COLO829 (cell line): ENCODE measurements at regions not wholly inside any gene's neighbourhood (a gene's known extent, or its start where the extent isn't known, plus 50 kb on each side); places are given as distances from the start of the nearest gene placed in this dataset.
A peak's percentile ranks its signal among the peaks of the same experiment; 100 is the strongest.

Source experiments
- DNase-seq: peaks from one replicate; pipeline ENCODE4 v3.0.0; 2012; ENCODE audit warnings: low spot score

DNA sequence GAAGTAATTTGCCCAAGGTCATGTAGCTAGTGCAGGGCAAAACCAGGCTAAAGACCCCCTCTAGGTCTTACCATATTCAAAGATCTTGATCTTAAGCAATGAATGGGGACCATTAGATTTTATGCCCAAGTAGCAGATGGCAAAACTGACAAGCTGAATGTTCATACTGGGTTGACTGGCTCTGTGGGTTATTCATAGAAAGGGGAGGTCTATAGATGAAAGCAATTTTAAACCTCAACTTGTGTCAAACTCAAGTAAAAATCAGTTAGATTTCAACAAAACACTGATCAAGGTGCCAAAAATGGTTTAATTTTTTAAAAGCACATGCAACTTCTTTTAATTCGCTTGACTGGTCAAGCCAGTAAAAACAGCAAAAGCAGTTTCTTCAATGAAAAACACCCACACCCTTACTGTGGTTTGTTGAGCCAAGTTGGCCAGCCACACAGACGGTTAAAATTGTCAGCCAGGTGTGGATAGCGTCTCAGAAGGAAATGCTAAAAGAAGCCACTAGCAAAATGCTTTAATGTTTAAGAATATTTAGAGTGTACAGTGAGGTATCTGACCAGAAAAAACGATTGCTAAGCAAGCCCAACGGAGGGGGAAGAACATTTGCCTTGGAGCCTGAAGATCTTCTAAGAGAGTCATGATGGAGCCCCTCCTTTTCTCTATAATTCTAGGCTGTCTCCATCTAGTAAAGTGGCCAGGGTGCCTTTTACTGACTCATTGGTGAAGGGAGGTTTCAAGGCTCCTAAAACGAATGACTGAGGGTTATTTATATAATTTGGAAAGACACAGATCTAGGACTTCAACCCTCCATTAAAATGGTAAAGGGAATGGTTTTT, 539.6 kb upstream of the CLINT1 start:
- no peak for DNase-seq

DNA sequence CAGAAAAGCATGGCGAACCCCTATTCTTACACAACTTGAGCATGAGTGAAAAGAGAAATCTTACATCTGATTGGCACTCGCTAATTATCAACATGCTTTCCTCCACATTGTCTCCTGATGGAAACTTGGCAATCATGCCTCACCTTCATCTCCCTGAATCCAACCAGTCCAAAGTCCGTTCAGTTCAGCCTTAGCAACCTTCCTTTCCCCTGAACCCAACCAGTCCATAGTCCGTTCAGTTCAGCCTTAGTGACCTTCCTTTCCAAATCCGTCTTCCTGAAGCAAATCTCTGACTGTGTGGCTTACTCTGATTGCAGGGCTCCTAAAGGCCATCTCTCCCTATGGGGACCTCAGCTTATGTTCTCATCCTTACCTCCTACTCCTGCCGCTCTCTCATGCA, 538.3 kb upstream of the CLINT1 start:
- DNase-seq: no peak

DNA sequence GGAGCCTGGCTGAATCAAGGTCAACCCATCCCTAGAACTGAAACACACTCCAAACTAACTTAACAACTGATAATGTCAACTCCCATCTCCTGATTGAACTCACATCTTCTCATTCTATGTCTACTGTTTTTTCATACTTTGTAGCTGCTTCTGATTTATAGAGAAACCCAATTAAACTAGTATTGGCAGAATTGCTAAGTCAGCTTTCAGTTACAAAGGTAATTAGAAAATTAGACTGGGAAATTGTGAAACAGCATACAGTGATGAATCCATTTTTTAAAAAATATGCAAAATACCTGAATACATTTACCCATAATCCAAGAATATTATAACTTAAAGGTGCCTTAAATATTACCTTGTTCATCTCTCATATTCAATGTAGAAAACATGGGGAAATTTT, 535.2 kb upstream of the CLINT1 start:
- DNase-seq: no peak

DNA sequence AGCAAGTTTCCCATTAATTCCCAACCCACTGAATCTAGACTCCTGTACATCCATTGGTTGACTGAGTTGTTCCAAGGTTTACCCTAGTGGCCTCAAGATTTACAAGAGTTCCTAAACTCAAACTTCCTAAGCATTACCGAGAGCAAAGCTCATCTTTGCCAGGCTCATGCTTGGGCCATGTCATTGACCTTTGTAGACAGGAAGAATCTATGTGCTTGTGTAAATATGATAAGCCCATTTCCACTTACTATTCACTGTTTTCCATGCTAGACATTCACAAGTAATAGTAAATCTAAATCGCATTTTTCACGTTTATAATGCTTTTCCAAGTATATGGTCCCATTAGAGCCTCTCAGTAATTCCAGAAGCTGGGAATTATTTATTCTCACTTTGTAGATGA, 534.5 kb upstream of the CLINT1 start:
- no peak for DNase-seq

DNA sequence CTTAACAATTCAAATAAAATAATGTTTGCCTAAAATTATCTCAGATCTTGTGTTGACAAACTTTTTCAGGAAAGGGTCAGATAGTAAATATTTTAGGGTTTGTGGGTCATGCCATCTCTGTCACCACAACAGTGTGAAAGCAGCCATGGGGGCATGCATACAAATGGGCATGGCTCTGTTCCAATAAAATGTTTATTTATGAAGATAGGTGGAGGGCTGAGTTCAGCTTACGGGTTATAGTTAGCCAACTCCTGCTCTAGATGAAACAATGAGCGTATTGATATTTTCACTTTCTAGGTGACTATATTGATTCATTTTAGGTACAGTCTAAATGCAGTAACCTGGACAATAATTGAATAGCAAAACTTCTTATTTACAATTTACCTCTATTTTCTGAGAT, 533.8 kb upstream of the CLINT1 start:
- no peak for DNase-seq

DNA sequence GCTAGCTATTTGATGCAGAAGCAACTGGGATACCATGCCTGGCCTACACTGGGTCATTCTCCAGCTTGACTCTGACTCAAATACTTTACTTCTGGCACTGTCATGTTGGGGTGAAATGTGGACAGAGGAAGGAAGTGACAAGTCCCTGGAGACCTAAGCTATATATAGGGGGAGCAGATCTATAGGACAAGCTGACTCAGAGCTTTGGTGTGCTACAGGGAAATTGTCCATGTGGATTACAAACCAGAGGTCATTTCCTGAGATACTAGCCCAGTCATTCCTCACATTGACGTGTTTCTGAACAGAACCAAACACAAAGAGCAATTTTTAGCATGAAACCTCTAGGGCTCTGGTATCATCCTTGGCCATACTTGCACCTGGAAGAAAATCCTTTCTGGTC, 531.6 kb upstream of the CLINT1 start:
- no peak for DNase-seq

DNA sequence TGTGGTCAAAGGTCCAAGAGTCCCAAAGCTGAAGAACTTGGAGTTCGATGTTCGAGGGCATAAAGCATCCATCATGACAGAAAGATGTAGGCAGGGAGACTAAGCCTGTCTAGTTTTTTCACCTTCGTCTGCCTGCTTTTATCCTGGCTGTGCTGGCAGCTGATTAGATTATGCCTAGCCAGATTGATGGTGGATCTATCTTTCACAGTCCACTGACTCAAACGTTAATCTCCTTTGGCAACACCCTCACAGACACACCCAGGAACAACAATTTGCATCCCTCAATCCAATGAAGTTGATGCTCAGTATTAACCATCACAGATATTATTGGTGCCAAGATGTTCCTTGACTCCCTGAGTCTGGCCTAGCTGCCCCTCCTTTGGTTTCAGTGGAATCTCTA, 530.8 kb upstream of the CLINT1 start:
- DNase-seq: no peak

DNA sequence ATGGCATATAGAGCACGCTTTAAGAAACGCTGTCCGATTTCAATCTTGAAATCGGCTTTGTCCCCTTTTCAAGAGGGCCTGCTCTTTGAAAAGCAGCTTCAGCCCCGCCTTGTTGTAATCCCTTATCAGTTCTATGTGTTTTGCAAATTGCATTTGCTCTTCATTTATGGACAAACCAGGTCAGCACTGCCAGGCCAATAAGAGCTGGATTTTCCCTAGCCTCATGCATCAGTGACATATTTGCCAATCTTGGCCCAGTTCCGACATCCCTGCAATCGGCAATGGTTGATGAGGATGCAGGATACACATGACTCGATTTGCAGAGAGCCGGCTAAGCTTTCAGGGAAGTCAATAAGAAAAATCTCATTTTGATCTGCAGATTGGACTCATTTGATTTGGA, 529.1 kb upstream of the CLINT1 start:
- no peak for DNase-seq

DNA sequence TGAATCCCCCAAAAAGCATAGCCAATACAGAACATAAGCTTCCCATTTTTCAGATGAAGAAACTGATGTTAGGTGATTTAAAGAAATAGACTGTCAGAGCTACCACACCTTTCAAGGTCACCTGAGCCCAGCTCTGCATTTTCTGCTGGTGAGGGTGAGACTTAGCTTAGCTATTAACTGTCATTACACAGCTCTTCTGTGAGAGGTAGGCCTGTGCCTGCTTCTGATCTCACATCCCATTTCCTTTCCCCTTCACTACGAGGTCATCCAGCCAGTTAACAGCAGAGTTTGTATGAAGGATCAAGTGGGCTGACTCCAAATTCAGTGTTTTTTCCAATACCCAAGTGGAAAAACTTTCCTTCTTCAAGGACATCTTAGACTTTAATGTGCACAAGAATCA, 528.6 kb upstream of the CLINT1 start:
- no peak for DNase-seq

DNA sequence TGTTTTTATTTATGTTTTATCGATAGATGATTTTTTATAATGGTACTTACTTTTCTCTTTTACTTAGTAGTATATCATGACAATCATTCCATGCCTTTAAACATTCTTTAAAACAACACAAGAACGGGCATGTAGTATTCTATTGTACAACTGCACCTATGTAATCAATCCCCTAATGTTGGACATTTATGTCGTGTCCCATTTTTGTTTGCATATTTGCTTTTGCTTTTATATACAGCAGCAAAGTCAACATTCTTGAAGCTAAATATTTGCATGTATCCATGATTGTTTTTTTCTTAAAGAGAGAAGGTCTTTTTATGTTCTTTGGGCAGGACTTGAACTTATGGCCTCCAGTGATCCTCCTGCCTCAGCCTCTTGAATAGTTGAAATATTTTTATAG, 527.0 kb upstream of the CLINT1 start:
- DNase-seq: no peak

DNA sequence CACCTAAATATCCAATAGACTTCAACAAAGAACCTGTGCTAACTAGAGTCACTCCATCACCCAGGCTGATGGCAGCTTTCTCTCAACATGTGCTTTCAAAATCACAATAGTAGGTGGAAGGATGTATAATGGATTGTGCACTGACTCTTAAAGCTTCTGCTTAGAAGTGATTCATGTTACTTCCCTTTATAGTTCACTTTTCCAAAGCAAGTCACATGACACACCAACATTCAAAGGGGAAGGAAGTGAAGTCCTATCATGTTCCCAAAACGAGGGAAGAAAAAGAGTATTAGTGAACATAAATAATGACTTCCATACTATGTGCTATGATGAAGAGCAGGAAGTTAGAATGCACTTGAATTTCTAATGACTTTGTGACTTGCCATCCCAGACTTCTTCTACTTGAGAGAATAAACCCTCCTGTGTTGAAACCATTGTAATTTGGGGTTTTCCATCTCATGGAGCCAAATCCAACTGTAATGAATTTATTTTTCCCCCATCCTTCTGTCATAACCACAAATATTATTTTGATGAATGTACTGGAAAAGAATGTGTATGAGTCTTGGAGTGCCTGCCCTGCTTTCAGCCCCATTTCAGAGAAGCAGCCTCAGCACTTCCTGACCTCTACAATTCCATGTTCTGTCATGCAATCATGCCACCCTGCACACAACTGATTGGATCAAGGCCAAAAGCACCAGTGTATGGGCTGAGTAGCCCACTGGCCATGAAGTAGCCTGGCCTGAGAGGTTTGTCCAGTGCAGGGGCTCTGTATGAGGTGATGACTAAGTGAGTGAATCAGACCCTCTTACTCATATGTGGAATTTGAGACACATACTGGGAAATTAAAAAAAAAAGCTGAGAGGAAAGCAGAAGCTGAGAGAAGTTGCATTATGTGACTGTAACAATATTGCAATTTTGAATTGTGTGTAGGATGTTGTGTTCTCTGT, 525.9 kb upstream of the CLINT1 start:
- peak; percentile 28 for DNase-seq

DNA sequence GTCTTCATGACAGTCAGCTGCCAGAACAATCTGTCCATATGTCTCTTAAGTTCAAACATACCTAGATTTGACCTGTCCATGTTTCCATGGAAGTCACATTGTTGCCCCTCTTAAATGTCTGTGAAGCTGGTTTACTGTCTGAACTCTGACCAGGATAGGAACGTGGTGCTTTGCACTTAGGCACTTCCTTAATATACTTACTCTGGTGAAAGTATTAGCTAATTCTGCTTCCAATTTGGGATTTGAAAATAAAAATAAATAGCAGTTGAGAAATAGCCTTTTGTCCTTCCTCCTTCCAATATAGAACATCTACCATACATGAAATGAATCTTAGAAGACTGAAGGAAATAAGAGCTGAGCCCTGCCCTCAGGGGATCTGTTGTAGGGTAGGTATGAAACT, 524.5 kb upstream of the CLINT1 start:
- DNase-seq: no peak

DNA sequence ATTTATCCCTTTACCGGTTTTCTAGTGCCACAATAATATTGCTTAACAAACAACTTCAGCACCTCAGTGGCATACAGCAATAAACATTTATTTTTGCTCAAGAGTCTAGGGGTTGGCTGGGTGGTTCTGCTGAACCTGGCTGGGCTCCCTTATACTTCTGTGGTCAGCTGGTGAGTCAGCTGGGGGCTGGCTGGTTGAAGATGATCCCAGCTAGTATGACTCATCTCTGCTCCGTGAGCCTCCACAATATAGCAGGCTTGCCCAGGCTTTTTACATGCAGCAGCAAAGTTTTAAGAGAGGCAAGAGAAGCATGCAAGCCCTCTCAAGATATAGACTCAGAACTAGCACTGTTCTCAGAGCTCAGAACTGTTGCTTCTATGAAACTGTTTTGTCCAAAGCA, 523.5 kb upstream of the CLINT1 start:
- peak; percentile 82 for DNase-seq

DNA sequence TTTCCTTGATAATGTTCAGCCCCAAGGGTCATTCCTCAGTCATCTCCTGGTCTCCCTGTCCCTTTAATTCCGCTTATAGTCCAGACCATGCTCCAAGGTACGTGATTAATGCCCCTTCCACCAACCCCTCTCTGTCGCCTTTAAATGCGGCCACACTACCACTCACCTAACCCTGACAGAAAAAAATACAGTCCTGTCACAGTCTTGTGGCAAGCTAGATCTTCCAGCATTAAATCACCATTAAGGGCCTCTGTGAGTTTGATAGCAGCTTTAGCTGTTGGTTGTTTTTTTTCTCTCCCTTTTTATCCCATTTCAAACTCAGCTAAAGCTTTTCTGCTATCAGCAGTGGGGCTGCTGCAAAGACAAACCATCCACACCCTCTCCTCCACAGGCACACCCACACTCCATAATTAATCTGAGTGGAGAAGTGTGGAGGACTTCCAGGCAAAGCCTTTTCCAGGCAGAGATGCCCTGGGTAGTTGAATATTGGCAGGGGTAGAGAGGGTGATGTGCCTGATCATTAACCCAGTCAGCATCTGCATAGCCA, 522.7 kb upstream of the CLINT1 start:
- no peak for DNase-seq

DNA sequence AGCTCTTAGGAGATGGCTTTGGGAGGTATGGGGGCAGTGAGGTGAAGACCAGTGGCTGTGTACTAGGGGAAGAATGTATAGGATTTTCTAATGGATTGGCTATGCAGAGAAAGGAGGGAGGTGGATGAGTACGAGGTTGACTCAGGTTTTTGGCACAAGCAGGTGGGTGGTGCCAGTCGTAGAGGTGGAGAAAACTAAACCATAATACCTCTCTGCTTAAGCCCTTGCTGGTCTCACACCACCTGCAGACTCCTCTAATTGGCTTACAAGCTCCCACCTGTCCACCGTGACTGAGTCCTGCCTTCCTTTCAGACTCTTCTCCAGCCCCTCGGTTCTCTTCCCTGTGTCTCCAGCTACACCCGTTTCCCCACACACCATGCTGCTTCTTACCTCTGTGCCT, 521.7 kb upstream of the CLINT1 start:
- no peak for DNase-seq

DNA sequence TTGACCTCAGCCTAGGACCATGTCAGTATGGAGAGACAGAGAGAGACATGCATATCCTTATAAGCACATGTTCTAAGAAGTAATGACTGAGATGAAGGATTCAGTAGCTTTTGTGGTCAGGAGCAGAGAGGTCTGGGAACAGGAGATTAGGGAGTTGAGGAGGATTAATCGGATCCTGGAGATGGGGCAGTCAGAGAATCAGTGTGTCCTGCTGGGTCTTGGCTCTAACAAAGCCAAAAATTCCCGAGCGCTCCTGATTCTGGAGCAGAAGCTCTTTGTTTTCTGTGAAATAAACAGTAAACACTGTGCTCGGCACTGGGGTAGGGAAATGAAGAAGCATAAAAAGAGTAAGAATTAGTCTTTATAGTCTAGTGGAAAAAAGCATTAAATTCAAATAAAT, 520.0 kb upstream of the CLINT1 start:
- DNase-seq: no peak

DNA sequence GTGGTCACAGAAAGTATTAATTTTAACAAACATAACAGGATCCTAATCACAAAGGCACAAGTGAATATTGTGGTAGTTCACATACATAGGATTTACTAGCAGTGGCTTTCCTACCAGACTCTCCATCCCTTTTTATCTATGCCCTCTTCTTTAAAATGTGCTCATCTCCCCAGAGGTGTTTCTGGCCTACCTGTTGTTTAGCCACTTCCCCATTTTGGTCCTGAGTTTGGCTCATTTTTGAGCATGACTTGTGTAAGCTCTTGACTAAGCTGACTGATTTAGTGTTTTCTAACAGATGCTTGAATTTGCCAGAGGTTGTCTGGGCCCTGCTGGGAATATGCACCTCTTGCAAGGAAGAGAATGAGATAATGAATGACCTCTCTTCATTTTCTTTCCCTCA, 517.7 kb upstream of the CLINT1 start:
- no peak for DNase-seq

DNA sequence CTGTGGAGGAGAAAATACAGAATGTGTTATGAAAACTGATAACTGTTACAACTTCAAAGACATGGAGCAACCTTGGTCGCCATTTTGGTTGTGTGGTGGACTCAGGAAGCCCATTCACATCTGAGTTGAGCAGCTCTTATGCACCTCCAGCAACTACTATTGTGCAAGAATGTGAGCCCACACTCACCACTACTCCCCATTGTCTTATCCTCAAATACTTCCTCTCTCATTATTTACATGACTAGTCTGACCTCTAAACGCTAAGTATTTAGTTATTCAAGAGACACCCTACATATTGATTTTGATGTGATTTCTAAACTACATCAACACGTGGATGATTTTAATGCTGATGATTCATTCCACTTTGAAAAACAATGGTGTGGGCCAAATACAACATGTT, 516.6 kb upstream of the CLINT1 start:
- no peak for DNase-seq

DNA sequence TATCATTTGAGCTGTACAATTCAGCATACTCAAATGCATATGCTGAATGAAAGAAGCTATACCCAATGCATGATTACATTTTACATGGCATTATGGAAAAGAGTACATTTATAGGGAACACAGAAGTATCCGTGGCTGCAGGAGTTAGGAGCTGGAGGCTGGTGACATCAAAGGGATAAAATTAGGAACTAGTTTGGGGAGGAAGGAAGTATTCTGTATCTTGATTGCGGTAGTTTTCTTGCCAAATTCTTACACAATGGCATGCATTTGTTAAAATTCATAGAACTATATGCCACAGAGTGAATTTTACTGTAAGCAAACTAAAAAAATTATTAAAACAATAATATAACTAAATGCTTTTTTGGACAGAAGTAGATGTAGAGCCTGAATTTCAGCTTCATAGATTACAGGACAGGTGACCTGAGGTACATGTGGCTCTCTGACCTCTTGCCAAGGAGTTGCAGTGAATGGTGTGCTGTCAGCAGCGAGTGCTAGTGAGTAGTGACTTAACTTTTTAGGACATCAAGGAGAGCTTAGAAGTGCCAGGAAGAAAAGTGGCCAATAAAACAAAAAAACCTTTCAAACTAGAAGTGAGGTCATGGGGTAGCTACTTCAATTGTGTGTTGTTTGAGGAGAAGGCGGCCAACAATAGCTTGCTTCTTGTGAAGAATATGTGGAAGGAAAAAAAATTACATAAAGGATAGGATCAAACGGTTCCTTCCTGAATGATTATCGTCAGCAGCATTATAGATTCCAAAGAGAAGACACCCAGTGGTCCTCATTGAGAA, 514.9 kb upstream of the CLINT1 start:
- peak; percentile 64 for DNase-seq

DNA sequence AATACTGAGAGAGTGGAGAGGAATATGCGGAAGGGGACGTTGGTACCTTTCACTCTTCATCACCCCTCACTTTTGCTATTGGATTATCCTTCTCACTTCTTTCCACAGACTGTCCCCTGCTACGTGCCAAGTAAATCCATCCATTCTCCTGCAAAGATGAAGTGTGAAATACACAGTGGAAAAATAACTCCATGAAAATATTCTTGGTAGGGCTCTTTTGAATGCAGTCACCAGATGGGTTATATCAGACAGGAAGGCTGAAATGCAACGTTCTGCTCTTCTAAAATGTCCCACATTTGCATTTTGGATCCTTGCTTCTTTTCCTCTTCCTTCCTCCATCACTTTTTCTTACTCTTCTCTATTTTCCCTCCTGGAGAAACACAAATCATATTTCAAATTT, 510.3 kb upstream of the CLINT1 start:
- no peak for DNase-seq

DNA sequence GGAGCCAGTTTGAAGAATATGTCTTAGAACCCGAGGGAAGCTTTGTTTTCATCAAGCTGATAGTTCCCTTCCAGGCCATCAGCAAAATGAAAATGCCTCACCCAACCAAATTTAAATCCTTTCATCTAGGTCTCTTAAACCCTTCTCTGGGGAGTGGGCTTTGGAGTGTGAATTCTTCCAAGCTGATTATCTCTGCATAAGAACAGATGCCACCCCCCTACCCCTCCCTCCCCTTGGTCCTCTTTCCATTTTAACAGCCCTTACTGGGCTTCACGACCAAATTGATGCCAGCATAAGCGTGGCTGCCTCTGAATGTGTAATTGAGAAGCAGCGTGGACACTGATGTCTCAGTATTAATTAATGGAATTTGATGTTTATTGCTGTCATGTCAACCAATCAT, 509.7 kb upstream of the CLINT1 start:
- no peak for DNase-seq

DNA sequence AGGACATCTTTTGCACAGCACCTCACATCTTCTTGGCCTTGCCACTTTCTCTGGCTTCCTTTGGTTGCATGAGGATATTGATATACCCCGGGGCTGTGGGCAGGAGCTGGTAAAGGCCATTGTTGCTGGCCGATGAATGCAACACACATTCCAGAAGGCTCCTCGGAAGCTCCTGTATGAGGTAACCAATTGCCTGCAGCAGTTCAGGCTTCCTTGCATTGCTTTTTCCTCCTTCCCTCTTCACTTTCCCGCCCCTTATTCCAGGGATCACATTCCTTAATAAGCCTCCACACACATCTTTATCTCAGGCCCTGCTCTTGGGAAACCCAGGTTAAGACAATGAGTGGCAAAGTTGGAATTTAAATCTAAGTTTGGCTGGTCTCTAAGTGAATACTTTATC, 505.4 kb upstream of the CLINT1 start:
- no peak for DNase-seq
